BJ (cell line): ENCODE measurements at regions not wholly inside any gene's neighbourhood (a gene's known extent, or its start where the extent isn't known, plus 50 kb on each side); places are given as distances from the start of the nearest gene placed in this dataset.

Experiments
- CTCF ChIA-PET: fragments of 350-600 bp; formaldehyde crosslinking; extraction: SDS; loops from one replicate; lab custom pipeline; 2021; ENCODE audit warnings: antibody characterized with exemption, inconsistent platforms; lab: Yijun Ruan, JAX
- POLR2A ChIA-PET: fragments of 300-600 bp; sonication (Branson Sonifier 250); formaldehyde crosslinking; extraction: SDS; loops from one replicate; lab custom pipeline; 2021; ENCODE audit warnings: antibody characterized with exemption; lab: Charles Lee
- DNase-seq: peaks from one replicate; pipeline ENCODE4 v3.0.0-alpha.2; 2011; ENCODE audit warnings: low read depth
- H3K27me3 ChIP-seq: 2 replicates; pipeline ENCODE4 v1.6.0; 2011; ENCODE audit warnings: low read length; ENCODE audit not compliant: control insufficient read depth, insufficient read depth
- H3K36me3 ChIP-seq: 2 replicates; pipeline ENCODE4 v1.5.1; 2011; ENCODE audit warnings: low read length; ENCODE audit not compliant: control insufficient read depth, insufficient read depth
- H3K4me3 ChIP-seq: 2 replicates; pipeline ENCODE4 v1.5.1; 2011; ENCODE audit warnings: low read depth, mild to moderate bottlenecking, control low read depth, low read length
- CTCF ChIP-seq: IDR thresholded peaks from 2 replicates; pipeline ENCODE4 v1.5.1; 2011; ENCODE audit warnings: low read depth, mild to moderate bottlenecking, control low read depth, inconsistent platforms, low read length, moderate library complexity; ENCODE audit not compliant: insufficient read depth

DNA sequence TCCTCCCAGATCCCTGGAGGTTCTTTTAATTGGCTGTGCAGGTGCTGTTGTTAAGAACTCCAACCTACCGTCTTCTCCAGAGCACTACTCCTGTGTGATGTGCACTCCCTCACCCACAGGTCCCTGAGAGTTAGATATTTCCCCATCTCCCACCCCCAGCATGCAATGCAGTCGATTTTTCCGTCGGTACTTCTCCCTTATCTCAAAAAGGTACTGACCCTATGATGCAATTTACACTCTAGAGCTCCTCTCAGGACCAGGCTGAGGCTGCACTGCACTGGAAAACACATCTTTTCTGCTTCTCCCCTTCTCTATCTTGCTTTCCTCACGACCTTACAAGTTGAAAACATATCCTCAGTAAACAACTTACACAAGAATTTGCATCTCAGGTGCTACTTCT lies 312.4 kb upstream of the TBX3 start:
- ChIA-PET POLR2A (no interaction called here), CTCF (no interaction called here)
- no peaks in the 10 kb centered on the region for H3K27me3 ChIP-seq
- DNase-seq = no peak
- no peak overlapping the region for H3K4me3 ChIP-seq
- no peak for TF ChIP-seq CTCF
- H3K36me3 ChIP-seq = no peaks in the 10 kb centered on the region

GRCh38 chr12:114995891-114996290 lies 311.9 kb upstream of the TBX3 start:
- Histone ChIP-seq H3K36me3 (no peaks in the 10 kb centered on the region), H3K4me3 (no peak overlapping the region), H3K27me3 (no peaks in the 10 kb centered on the region)
- POLR2A ChIA-PET = no interaction called here
- CTCF ChIA-PET = no interaction called here
- no peak for DNase-seq
- TF ChIP-seq CTCF = no peak

DNA sequence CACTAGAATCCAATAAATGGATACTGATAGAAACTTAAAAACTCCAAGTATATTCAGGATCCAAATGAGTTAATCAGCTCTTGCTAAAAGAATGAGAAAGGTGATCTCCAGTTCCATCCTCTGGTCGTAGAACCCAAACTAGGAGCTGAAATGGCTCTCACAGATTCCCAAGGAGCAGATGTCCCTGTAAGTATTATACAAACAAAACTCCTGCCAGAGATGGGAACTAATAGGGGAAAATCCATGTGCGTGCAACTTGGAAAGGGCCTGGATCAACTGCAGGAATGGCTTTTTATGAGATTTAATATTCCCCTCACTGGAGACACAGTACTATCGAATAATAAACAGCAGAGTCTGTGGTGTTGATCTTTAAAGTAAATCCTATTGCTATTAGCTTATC lies 309.2 kb upstream of the TBX3 start:
- ChIA-PET CTCF (interaction anchor here (0.8 to 1.1 kb wide), 2 partner anchors 15 to 23 kb away, joined by 3 read pairs; no protein-coding TSS in a partner anchor), POLR2A (interaction anchor here (0.6 kb wide), 1 partner anchor 103 kb away, joined by 3 read pairs; no protein-coding TSS in a partner anchor)
- no peak for TF ChIP-seq CTCF
- Histone ChIP-seq H3K4me3 (no peak overlapping the region), H3K36me3 (no peaks in the 10 kb centered on the region), H3K27me3 (no peaks in the 10 kb centered on the region)
- peak; percentile 35 for DNase-seq

DNA sequence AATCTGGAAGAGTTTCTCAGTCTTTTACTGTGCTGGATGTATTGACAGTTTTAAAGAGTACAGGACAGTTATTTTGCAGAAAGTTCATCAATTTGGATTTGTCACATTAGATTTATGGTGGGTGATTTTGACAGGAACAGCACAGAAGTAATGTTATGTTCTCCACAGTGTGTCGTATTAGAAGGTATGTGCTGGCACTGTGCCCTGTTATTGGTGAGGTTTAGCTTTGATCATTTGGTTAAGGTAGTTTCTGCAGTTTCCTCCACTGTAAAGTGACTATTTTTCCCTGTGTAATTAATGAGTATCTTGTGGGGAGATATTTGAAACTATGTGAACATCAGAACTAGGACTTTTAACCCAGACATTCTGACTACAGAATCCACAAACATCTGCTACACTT lies 308.5 kb upstream of the TBX3 start:
- POLR2A ChIA-PET = interaction anchor here (0.6 kb wide), 1 partner anchor 104 kb away, joined by 3 read pairs; no protein-coding TSS in a partner anchor
- Histone ChIP-seq H3K4me3 (no peak overlapping the region), H3K36me3 (no peaks in the 10 kb centered on the region), H3K27me3 (no peaks in the 10 kb centered on the region)
- no peak for TF ChIP-seq CTCF
- CTCF ChIA-PET = interaction anchor here (1.1 kb wide), 1 partner anchor 23 kb away, joined by 3 read pairs; no protein-coding TSS in a partner anchor
- DNase-seq = no peak

DNA sequence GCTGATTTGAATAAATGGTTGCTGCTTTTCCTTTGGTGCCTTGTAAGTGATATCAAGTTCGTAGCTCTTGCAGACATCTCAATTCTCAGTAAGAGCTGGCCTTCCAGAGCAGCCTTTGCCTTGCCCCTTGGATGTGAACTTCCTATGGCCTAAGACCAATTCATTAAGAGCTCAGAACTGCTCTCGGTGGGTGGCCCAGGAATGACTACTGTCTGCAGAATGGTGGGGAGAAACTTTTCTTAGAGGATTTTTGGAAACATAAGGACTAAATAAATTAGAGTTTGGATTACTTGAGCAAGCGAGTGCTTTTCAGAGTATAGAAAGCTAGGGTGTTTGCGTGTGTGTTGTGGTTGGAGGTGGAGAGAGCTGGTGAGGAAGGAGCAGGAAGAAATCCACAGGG lies 306.4 kb upstream of the TBX3 start:
- ChIA-PET POLR2A (no interaction called here), CTCF (interaction anchor here (0.6 to 1.4 kb wide), 3 partner anchors 9 to 40 kb away, joined by 3 to 4 read pairs (median 4); no protein-coding TSS in a partner anchor)
- DNase-seq = no peak
- Histone ChIP-seq H3K27me3 (no peaks in the 10 kb centered on the region), H3K36me3 (no peaks in the 10 kb centered on the region), H3K4me3 (no peak overlapping the region)
- no peak for TF ChIP-seq CTCF
